Coronary artery (tissue), 2 donors: ENCODE measurements at regions not wholly inside any gene's neighbourhood (a gene's known extent, or its start where the extent isn't known, plus 50 kb on each side); places are given as distances from the start of the nearest gene placed in this dataset.

Experiments
- DNase-seq: peaks from one replicate; pipeline ENCODE4 v3.0.0-alpha.2; 2017; ENCODE audit warnings: low spot score
- H3K27ac ChIP-seq, 2 donors: fragments of 200-600 bp; sonication (generic); one replicate each; pipeline ENCODE4 v1.5.1; 2016 to 2019
- H3K4me3 ChIP-seq: fragments of 200-600 bp; sonication (generic); 2 replicates; pipeline ENCODE4 v1.5.1; 2016; ENCODE audit warnings: mild to moderate bottlenecking, moderate library complexity
- TF ChIP-seq, protein P1 (sequence below): fragments of 200-600 bp; sonication (generic); IDR thresholded peaks from one replicate; pipeline ENCODE4 v1.5.1; 2019; ENCODE audit warnings: antibody characterized with exemption

DNA sequence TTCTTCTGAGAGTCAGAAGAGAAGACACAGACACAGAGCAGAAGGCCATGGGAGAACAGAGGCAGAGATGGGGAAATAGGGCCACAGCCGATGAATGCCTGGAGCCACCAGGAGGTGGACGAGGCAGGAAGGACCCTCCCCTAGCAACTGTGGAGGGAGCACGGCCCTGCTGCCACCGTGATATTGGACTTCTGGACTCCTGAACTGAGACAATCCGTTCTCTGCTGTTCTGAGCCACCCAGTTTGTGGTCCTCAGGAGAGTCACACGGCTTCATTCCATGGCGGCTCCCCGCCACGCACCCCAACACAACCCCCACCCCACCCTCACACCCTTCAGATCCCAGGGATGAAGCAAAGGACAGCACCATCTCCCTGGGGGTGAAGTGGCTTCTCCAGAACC, 338.1 kb downstream of the CTTN start:
- DNase-seq: no peak
- no peak overlapping the region for H3K27ac ChIP-seq
- TF ChIP-seq, protein P1, sequence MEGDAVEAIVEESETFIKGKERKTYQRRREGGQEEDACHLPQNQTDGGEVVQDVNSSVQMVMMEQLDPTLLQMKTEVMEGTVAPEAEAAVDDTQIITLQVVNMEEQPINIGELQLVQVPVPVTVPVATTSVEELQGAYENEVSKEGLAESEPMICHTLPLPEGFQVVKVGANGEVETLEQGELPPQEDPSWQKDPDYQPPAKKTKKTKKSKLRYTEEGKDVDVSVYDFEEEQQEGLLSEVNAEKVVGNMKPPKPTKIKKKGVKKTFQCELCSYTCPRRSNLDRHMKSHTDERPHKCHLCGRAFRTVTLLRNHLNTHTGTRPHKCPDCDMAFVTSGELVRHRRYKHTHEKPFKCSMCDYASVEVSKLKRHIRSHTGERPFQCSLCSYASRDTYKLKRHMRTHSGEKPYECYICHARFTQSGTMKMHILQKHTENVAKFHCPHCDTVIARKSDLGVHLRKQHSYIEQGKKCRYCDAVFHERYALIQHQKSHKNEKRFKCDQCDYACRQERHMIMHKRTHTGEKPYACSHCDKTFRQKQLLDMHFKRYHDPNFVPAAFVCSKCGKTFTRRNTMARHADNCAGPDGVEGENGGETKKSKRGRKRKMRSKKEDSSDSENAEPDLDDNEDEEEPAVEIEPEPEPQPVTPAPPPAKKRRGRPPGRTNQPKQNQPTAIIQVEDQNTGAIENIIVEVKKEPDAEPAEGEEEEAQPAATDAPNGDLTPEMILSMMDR: no peak
- no peak overlapping the region for H3K4me3 ChIP-seq

DNA sequence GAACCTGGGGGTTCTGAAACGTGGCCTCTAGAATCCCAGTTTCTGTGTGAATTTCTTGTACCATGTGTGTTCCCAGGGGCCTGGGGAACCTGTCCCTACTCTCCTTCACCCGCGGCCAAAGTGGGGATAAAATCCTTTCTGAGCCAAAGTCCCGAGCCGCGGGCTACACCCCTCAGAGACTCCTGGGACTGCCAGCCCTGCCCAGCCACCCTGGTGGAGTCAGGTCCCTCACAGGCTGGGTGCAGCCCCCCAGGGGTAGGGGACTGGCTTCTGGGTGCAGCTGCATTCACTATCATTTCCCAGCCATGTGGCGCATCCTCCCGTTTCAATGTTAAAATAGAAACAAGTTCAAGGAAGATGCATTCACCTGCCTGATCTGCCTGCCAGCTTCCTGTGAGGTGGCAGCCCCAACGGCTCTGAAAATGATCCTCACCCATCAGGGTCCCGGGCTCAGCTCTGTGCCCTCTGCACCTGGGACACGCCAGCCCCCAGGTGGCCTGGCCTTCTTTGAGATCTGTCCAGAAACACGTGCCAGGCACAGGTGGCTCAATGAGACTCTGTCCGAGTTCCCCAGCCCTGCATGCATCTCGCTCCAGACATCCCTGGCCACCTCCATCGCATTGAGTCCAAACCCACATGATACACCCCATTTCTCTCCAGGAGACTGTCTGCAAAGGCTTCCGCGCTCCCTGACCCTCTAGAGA, 338.8 kb downstream of the CTTN start:
- TF ChIP-seq, protein P1: no peak
- H3K27ac ChIP-seq: no peak overlapping the region
- DNase-seq: no peak

DNA sequence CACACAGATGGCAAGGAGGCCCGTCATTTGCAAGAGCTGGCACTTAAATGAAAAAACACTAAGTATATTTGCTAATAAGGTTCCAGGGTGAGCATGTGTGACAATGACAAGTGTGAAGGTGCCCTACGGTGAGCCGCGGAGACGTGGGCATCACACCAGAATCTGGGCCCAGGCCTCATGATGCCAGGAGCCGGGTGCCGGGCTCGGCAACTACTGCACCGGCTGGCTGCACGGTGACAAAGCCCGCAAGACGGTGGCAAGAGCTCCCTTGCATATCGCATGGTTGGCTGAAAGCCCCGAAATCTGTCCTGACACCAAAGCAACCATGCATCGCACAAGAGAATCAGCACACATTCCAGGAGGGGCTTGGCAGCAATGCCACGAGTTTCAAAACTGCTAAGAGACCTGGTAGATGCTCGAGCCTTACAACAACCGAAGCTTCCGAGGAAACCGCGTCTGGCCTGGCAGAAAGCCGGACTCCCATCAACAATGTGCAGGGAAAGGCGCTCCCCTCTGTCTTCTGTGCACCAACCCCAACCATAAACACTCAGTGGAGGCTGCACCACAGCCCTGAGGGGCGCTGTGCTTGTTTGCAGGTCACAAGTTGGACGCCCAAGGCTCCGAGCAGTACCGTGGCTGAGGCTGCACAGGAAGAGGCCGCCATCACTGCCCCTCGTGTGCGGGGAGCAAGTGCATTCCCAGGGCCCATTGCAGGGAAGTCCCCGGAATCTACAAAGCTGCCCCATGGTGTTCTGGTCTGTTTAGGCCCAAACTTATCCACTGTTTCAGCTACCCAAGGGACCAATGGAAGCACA, 339.7 kb downstream of the CTTN start:
- Histone ChIP-seq H3K27ac (no peak overlapping the region), H3K4me3 (no peak overlapping the region)
- no peak for DNase-seq
- TF ChIP-seq, protein P1: no peak

More for the DNA sequence above, 338.8 kb downstream of the CTTN start:
- H3K4me3 ChIP-seq: no peak overlapping the region

DNA sequence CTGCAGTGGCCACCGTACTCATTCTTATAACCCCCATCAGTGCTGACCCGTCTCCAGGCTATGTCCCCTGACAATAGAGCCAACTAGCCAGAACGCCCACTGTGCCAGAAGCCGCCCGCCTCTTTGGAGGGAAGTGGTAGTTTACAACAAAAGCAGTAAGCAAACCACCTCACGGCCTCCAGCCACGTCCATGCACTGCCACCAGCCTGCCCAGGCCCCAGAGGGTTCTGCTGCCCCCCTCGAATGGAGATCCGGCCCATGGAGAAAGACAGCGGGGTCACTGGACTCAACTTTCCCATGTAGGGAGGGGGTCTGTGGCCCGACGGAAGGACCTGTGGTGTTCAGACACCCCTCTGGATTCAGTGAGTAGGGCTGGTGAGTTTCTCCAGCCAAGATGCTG, 340.3 kb downstream of the CTTN start:
- H3K27ac ChIP-seq: no peak overlapping the region
- TF ChIP-seq, protein P1: no peak

DNA sequence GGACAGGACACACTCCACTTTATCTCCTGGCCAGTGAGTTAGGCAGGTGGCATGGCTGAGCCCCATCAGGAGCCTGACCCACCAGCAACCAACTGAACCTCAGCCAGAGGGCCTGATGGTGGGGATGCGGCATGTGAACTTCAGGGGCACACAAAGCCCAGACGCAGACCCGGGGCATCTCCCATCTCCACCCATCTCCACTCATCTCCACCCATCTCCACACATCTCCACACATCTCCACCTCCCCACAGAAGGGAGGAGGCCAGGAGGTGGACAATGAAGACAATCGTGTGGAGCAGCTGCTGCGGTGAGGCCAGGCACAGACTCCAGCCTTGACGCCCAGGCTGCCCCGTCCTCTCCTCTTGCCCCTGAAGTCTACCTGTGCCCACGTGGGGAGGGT, 340.8 kb downstream of the CTTN start:
- TF ChIP-seq, protein P1: no peak
- Histone ChIP-seq H3K4me3 (no peak overlapping the region), H3K27ac (no peak overlapping the region)
- DNase-seq: no peak

More for the DNA sequence above, 340.3 kb downstream of the CTTN start:
- H3K4me3 ChIP-seq: no peak overlapping the region
- DNase-seq: no peak

DNA sequence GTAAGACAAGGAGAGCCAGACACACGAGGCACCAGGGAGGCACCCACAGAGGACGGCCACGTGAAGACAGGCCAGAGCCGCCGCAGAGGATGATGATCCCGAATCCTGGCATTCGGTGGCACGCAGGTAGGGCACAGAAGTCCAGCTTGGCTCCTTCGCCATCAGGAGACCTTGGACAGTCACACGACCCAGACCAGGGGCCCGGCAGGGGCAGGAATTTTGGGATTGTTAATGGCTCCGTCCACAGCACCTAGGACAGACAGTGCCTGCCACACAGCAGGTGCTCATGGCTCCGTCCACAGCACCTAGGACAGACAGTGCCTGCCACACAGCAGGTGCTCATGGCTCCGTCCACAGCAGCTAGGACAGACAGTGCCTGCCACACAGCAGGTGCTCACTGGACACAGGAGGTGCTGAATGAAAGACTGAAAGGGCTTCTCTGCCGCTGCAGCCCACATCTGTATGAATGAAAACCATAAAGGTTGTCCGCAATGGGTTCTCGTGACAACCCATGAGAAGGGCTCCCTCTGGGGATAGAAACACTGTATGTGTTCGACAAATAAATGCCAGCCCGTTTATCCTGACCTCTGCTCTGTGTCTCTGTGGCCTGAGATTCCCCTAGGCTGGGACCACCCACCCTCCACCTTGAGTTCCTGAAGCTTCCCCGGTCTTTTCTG, 341.6 kb downstream of the CTTN start:
- no peak overlapping the region for H3K27ac ChIP-seq
- no peak overlapping the region for H3K4me3 ChIP-seq
- no peak for DNase-seq
- TF ChIP-seq, protein P1: no peak
